Skeletal muscle tissue (tissue), 3 donors: ENCODE measurements at regions not wholly inside any gene's neighbourhood (a gene's known extent, or its start where the extent isn't known, plus 50 kb on each side); places are given as distances from the start of the nearest gene placed in this dataset.

ENCODE experiments used
- H3K27ac ChIP-seq: one replicate; pipeline ENCODE4 v1.7.0; 2013; ENCODE audit warnings: mild to moderate bottlenecking, low read depth, low read length, inconsistent platforms
- H3K27me3 ChIP-seq, 3 donors: one replicate each; pipeline ENCODE4 v1.7.0; 2013; ENCODE audit warnings: low read length in 3 of 3; ENCODE audit not compliant: control insufficient read depth in 3 of 3, insufficient read depth in 3 of 3
- H3K36me3 ChIP-seq, 3 donors: one replicate each; pipeline ENCODE4 v1.7.0; 2013; ENCODE audit warnings: low read length in 3 of 3; ENCODE audit not compliant: control insufficient read depth in 3 of 3, insufficient read depth in 3 of 3
- H3K4me1 ChIP-seq, 3 donors: one replicate each; pipeline ENCODE4 v1.7.0; 2013; ENCODE audit warnings: low read length in 3 of 3, mild to moderate bottlenecking in 3 of 3; ENCODE audit not compliant: control insufficient read depth in 3 of 3, insufficient read depth in 3 of 3
- H3K4me3 ChIP-seq, 3 donors: one replicate each; pipeline ENCODE4 v1.7.0; 2013; ENCODE audit warnings: low read length in 3 of 3
- H3K9ac ChIP-seq, 3 donors: one replicate each; pipeline ENCODE4 v1.7.0; 2013; ENCODE audit warnings: low read length in 3 of 3, mild to moderate bottlenecking in 3 of 3, moderate library complexity in 2 of 3, low read depth in 1 of 3
- H3K9me3 ChIP-seq, 3 donors: one replicate each; pipeline ENCODE4 v1.7.0; 2013; ENCODE audit warnings: low read length in 3 of 3; ENCODE audit not compliant: control insufficient read depth in 3 of 3
- donor health status: Osteomylitis.

DNA sequence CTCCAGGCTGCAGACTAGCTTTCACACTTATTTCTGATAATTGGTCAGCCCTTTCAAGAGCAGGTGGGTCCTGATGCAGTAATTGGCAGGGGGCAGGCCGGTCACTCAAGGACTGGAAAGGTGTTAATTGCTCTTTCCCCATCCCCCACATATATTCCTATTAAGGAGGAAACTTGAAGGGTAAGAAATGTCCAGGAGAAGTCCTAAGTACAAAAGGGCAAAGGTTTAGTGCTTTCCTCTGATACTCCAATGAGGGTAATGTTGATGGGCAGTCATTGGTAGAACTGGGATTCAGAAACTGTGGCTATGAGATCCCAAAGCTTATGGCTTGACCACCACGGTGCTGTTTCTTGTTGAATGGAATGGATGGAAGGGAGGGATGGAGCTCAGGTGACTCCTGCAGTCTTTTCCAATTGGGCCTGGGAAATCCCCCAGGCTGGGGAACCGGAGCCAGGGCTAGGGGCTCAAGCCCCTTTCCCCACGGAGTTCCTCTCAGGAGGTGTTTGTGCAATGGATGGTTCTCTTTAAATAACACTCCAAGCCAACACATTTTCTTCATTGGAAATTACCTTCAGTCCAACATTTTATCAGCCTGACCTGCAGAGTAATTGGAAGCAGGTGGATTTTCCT, 103.2 kb upstream of the ALDH1B1 start:
- H3K4me3 ChIP-seq = no peak overlapping the region
- H3K4me1 ChIP-seq = peaks cover 0 to 4% (median 0%) of the 10 kb centered on the region in 3 donors
- H3K36me3 ChIP-seq = no peaks in the 10 kb centered on the region
- no peaks in the 10 kb centered on the region for H3K27me3 ChIP-seq
- H3K9ac ChIP-seq = no peak overlapping the region
- H3K9me3 ChIP-seq = peaks cover 0 to 2% (median 0%) of the 10 kb centered on the region in 3 donors
- H3K27ac ChIP-seq = no peak overlapping the region

GRCh38 chr9:38288502-38288901, 104.0 kb upstream of the ALDH1B1 start:
- Histone ChIP-seq H3K9ac (no peak overlapping the region), H3K4me3 (no peak overlapping the region), H3K27me3 (no peaks in the 10 kb centered on the region), H3K9me3 (peaks cover 0 to 2% (median 0%) of the 10 kb centered on the region in 3 donors), H3K36me3 (no peaks in the 10 kb centered on the region), H3K27ac (no peak overlapping the region), H3K4me1 (no peaks in the 10 kb centered on the region)

- peaks cover 0 to 2% (median 0%) of the 10 kb centered on the region in 3 donors for H3K9me3 ChIP-seq
- H3K4me3 ChIP-seq = no peak overlapping the region
- H3K36me3 ChIP-seq = no peaks in the 10 kb centered on the region
- no peak overlapping the region for H3K27ac ChIP-seq
- no peaks in the 10 kb centered on the region for H3K27me3 ChIP-seq
- H3K9ac ChIP-seq = no peak overlapping the region
- H3K4me1 ChIP-seq = no peaks in the 10 kb centered on the region
Observed at GRCh38 chr9:38287420-38287985, 105.0 kb upstream of the ALDH1B1 start.

GRCh38 chr9:38286766-38287165, 105.7 kb upstream of the ALDH1B1 start:
- Histone ChIP-seq H3K27ac (no peak overlapping the region), H3K27me3 (no peaks in the 10 kb centered on the region), H3K4me3 (no peak overlapping the region), H3K4me1 (no peaks in the 10 kb centered on the region), H3K9ac (no peak overlapping the region), H3K9me3 (peaks cover 0 to 2% (median 0%) of the 10 kb centered on the region in 3 donors), H3K36me3 (no peaks in the 10 kb centered on the region)

GRCh38 chr9:38286357-38286756, 106.1 kb upstream of the ALDH1B1 start:
- H3K4me1 ChIP-seq = no peaks in the 10 kb centered on the region
- H3K27ac ChIP-seq = no peak overlapping the region
- no peak overlapping the region for H3K4me3 ChIP-seq
- H3K9me3 ChIP-seq = peaks cover 0 to 2% (median 0%) of the 10 kb centered on the region in 3 donors
- H3K27me3 ChIP-seq = no peaks in the 10 kb centered on the region
- no peaks in the 10 kb centered on the region for H3K36me3 ChIP-seq
- no peak overlapping the region for H3K9ac ChIP-seq

DNA sequence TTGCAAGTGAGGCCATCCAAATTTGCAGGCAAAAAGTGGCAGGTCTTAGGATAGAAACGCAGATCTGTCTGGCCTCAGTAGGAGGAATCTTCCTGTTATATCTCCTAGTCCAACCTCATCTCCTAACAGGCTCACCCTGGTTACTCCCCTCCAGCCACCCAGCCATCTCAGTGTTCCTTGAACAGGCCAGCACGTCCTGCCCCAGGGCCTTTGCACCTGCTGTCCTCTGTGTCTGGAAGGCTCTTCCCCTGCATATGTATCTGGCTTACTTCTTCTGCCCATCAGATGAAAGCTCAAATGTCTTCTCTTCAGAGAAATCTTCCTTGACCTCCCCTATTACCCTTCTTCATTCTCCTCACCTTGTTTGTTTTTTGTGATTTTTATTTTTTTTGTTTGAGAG, 107.3 kb upstream of the ALDH1B1 start:
- Histone ChIP-seq H3K9ac (no peak overlapping the region), H3K27ac (no peak overlapping the region), H3K27me3 (no peaks in the 10 kb centered on the region)

DNA sequence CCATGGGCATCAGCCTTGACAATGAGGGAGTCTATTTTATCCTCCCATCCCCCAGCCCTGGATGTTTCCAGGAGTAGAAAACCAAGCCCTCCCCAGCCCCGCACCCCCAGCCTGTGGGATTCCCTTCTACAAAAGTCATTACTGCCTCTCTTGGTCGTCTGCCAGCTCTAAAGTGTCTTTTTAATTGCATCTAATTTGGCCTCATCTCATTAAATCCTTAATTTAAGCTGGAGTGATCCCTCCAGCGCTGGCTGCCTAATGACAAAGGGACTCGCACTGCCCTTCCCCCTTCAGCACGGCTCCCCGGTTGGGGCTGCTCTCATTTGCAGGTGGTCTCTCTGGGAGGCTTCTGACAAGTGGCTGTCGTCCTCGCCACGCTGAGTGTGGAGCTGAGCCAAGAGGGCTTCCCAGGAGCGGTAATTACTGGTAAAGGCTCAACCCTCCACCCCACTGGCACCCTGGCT, 107.9 kb upstream of the ALDH1B1 start:
- H3K36me3 ChIP-seq = no peaks in the 10 kb centered on the region
- H3K9ac ChIP-seq = no peak overlapping the region
- H3K27ac ChIP-seq = no peak overlapping the region
- no peak overlapping the region for H3K4me3 ChIP-seq
- H3K9me3 ChIP-seq = no peaks in the 10 kb centered on the region
- no peaks in the 10 kb centered on the region for H3K4me1 ChIP-seq
- no peaks in the 10 kb centered on the region for H3K27me3 ChIP-seq

More for the DNA sequence above, 107.3 kb upstream of the ALDH1B1 start:
- Histone ChIP-seq H3K36me3 (no peaks in the 10 kb centered on the region), H3K4me3 (no peak overlapping the region), H3K4me1 (no peaks in the 10 kb centered on the region), H3K9me3 (no peaks in the 10 kb centered on the region)

- Histone ChIP-seq H3K36me3 (no peaks in the 10 kb centered on the region), H3K4me3 (no peak overlapping the region), H3K9me3 (no peaks in the 10 kb centered on the region), H3K27me3 (no peaks in the 10 kb centered on the region), H3K4me1 (no peaks in the 10 kb centered on the region), H3K27ac (no peak overlapping the region), H3K9ac (no peak overlapping the region)
Observed at GRCh38 chr9:38284039-38284575, 108.4 kb upstream of the ALDH1B1 start.

- no peaks in the 10 kb centered on the region for H3K27me3 ChIP-seq
- no peaks in the 10 kb centered on the region for H3K4me1 ChIP-seq
Observed at GRCh38 chr9:38282756-38283155, 109.7 kb upstream of the ALDH1B1 start.

DNA sequence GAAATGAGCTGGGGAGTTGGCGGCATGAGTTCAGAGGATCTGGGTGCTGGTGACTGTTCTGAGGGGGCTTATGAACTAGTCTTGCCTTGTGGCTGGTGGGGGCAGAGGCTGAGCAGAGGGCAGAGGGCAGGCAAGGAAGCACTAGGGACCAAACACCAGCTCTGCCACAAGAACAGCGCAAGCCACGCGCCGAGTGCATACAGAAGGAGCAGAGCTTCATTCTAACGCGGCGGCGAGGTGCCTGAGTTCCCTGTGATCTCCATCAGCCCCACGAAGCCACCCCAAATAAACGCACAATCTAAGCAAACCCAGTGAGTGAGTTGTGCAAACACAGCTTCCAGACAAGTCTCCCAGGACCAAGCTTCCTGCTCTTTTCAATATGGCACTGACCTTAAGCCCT, 110.6 kb upstream of the ALDH1B1 start:
- no peaks in the 10 kb centered on the region for H3K36me3 ChIP-seq
- no peak overlapping the region for H3K4me3 ChIP-seq
- H3K27me3 ChIP-seq = peaks cover 0 to 3% (median 0%) of the 10 kb centered on the region in 3 donors
- no peak overlapping the region for H3K9ac ChIP-seq
- H3K4me1 ChIP-seq = no peaks in the 10 kb centered on the region
- no peaks in the 10 kb centered on the region for H3K9me3 ChIP-seq
- H3K27ac ChIP-seq = no peak overlapping the region

More at GRCh38 chr9:38282756-38283155, 109.7 kb upstream of the ALDH1B1 start:
- Histone ChIP-seq H3K9me3 (no peaks in the 10 kb centered on the region), H3K27ac (no peak overlapping the region), H3K9ac (no peak overlapping the region), H3K4me3 (no peak overlapping the region), H3K36me3 (no peaks in the 10 kb centered on the region)
